ENCODE measurements at regions not wholly inside any gene's neighbourhood (a gene's known extent, or its start where the extent isn't known, plus 50 kb on each side); places are given as distances from the start of the nearest gene placed in this dataset.
"Not testable (repeated sequence)": the region's sequence is repeated elsewhere in the genome, so short reads cannot be mapped to it uniquely, and the experiment has no call there.

- ATAC-seq (ENCODE audit: poor library complexity) (no peak), DNase-seq (no peak)
- intact Hi-C loops (cut with DNase I) = no loop called here
Measured at GRCh38 chr3:148510561-148510960, 187.1 kb upstream of the AGTR1 start.

GRCh38 chr3:148512648-148513047 is 185.1 kb upstream of the AGTR1 start:
- intact Hi-C loops (cut with DNase I) = no loop called here
- no peak for ATAC-seq (ENCODE audit: poor library complexity)
- no peak for DNase-seq

- ATAC-seq (ENCODE audit: poor library complexity) (no peak), DNase-seq (no peak)
- intact Hi-C loops (cut with DNase I) = no loop called here
Measured at GRCh38 chr3:148513096-148513543, 184.6 kb upstream of the AGTR1 start.

GRCh38 chr3:148518520-148518919 is 179.2 kb upstream of the AGTR1 start:
- DNase-seq (no peak), ATAC-seq (ENCODE audit: poor library complexity) (no peak)
- intact Hi-C loops (cut with DNase I) = no loop called here

GRCh38 chr3:148525621-148526020 is 172.1 kb upstream of the AGTR1 start:
- ATAC-seq (ENCODE audit: poor library complexity); DNase-seq; intact Hi-C loops (cut with DNase I): not testable (repeated sequence)

- ATAC-seq (ENCODE audit: poor library complexity) = no peak
- intact Hi-C loops (cut with DNase I) = no loop called here
- DNase-seq = no peak
Measured at GRCh38 chr3:148528024-148528423, 169.7 kb upstream of the AGTR1 start.

- intact Hi-C loops (cut with DNase I) = no loop called here
- ATAC-seq (ENCODE audit: poor library complexity) (no peak), DNase-seq (no peak)
Measured at GRCh38 chr3:148531836-148532235, 165.9 kb upstream of the AGTR1 start.

GRCh38 chr3:148532326-148532725 is 165.4 kb upstream of the AGTR1 start:
- intact Hi-C loops (cut with DNase I) = no loop called here
- no peak for ATAC-seq (ENCODE audit: poor library complexity)
- no peak for DNase-seq

GRCh38 chr3:148532774-148533173 is 164.9 kb upstream of the AGTR1 start:
- intact Hi-C loops (cut with DNase I) = no loop called here
- DNase-seq (no peak), ATAC-seq (ENCODE audit: poor library complexity) (no peak)

GRCh38 chr3:148534089-148534988 is 163.4 kb upstream of the AGTR1 start:
- intact Hi-C loops (cut with DNase I) = no loop called here
- DNase-seq (no peak), ATAC-seq (ENCODE audit: poor library complexity) (no peak)

GRCh38 chr3:148535001-148535400 is 162.7 kb upstream of the AGTR1 start:
- no peak for ATAC-seq (ENCODE audit: poor library complexity)
- no peak for DNase-seq
- intact Hi-C loops (cut with DNase I) = no loop called here

GRCh38 chr3:148540266-148540665 is 157.4 kb upstream of the AGTR1 start:
- intact Hi-C loops (cut with DNase I) = no loop called here
- ATAC-seq (ENCODE audit: poor library complexity) (no peak), DNase-seq (no peak)

- intact Hi-C loops (cut with DNase I) = no loop called here
- ATAC-seq (ENCODE audit: poor library complexity) (no peak), DNase-seq (no peak)
Measured at GRCh38 chr3:148540851-148541250, 156.9 kb upstream of the AGTR1 start.

GRCh38 chr3:148546959-148547358 is 150.7 kb upstream of the AGTR1 start:
- ATAC-seq (ENCODE audit: poor library complexity) (no peak), DNase-seq (no peak)
- intact Hi-C loops (cut with DNase I) = no loop called here

- DNase-seq (no peak), ATAC-seq (ENCODE audit: poor library complexity) (no peak)
- intact Hi-C loops (cut with DNase I) = no loop called here
Measured at GRCh38 chr3:148551767-148552260, 145.9 kb upstream of the AGTR1 start.

- no peak for DNase-seq
- no peak for ATAC-seq (ENCODE audit: poor library complexity)
- intact Hi-C loops (cut with DNase I) = no loop called here
Measured at GRCh38 chr3:148554367-148554766, 143.3 kb upstream of the AGTR1 start.

GRCh38 chr3:148556664-148557063 is 141.0 kb upstream of the AGTR1 start:
- intact Hi-C loops (cut with DNase I) = no loop called here
- DNase-seq (no peak), ATAC-seq (ENCODE audit: poor library complexity) (no peak)

- intact Hi-C loops (cut with DNase I); ATAC-seq (ENCODE audit: poor library complexity); DNase-seq: not testable (repeated sequence)
Measured at GRCh38 chr3:148577579-148577978, 120.1 kb upstream of the AGTR1 start.

GRCh38 chr3:148582126-148582525 is 115.6 kb upstream of the AGTR1 start:
- DNase-seq (no peak), ATAC-seq (ENCODE audit: poor library complexity) (peak; percentile 80)
- intact Hi-C loops (cut with DNase I) = no loop called here

GRCh38 chr3:148583793-148584192 is 113.9 kb upstream of the AGTR1 start:
- intact Hi-C loops (cut with DNase I) = no loop called here
- no peak for ATAC-seq (ENCODE audit: poor library complexity)

More at GRCh38 chr3:148583793-148584192, 113.9 kb upstream of the AGTR1 start:
- DNase-seq = no peak
